ENCODE measurements at regions not wholly inside any gene's neighbourhood (a gene's known extent, or its start where the extent isn't known, plus 50 kb on each side); places are given as distances from the start of the nearest gene placed in this dataset.

- TF ChIP-seq POLR2A (IDR thresholded peaks at IDR 0.05) (no peak), CTCF (IDR thresholded peaks at IDR 0.05) (no peak)
These were observed 162.0 kb downstream of the MELK start for GRCh38 chr9:36734737-36735136.
